ENCODE measurements at regions not wholly inside any gene's neighbourhood (a gene's known extent, or its start where the extent isn't known, plus 50 kb on each side); places are given as distances from the start of the nearest gene placed in this dataset.

GRCh38 chr11:98545544-98546175 is 475.1 kb upstream of the CNTN5 start:
- no peak for DNase-seq (ENCODE audit: low spot score)

DNA sequence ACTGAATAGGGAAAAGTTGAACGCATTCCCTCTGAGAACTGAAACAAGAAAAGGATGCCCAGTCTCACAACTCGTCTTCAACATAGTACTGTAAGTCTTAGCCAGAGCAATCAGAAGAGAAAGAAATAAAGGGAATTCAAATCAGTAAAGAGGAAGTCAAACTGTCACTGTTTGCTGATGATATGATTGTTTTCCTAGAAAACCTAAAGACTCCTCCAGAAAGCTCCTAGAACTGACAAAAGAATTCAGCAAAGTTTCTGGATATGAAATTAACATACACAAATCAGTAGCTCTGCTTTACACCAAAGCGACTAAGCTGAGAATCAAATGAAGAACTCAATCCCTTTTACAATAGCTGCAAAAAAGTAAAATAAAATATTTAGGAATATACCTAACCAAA is 471.2 kb upstream of the CNTN5 start:
- DNase-seq (ENCODE audit: low spot score): no peak

DNA sequence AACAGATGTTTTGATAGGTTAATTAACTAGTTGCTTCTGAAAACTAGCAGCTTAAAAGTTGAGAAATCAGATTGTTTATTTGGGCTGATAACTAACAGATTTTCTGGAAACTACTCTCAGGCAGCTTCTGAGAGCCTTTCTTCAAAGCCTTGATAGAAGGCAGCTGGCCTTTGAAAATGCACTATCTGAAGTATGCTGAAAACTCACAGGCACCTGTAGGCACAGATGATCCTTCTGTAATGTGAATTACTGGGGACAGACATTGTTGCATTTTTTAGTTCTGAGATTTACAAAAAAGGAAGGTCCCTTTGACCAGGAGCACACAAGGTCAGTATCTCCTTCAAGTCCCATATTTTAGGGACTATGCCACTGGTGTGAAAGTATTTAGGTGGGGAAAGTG is 460.8 kb upstream of the CNTN5 start:
- no peak for DNase-seq (ENCODE audit: low spot score)

DNA sequence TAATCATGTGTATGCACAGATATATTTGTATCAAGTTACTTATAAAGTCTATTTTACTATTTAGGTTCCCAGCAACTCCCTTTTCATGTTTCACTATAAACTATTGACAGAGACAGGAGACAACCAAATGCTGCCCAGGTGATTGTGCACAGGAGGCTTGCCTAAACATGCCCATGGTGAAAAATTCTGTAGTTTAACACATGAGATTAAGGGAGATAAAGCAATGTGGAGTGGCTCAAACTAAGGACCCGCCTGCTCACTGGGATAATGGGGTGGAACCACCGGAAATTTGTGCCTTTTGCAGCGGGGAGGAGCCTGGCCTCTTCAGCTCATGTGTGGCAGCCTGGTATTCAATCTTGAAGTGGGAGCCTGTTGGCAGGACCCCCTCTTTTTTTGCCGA is 459.5 kb upstream of the CNTN5 start:
- no peak for DNase-seq (ENCODE audit: low spot score)

GRCh38 chr11:98561877-98562395 is 458.8 kb upstream of the CNTN5 start:
- no peak for DNase-seq (ENCODE audit: low spot score)

DNA sequence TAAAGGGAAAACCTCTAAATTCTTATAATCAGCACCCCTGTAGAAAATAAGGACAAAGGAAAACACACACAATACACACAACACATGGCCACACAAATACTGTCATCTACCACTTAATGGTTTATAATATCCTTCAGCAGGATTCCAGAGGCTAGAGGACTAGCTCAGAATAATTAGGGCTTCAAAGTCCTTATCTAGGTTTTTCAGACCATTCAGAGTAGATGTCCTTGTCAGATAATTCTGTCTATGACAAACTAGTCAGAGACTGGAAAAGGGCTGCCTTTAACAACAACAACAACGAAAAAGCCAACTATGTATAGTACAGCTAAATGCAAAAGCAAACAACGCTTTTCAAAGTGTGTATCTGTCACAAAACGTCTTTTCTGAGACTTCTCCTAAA is 456.5 kb upstream of the CNTN5 start:
- DNase-seq (ENCODE audit: low spot score): no peak

- no peak for DNase-seq (ENCODE audit: low spot score)
Observed at GRCh38 chr11:98564881-98565280, 455.9 kb upstream of the CNTN5 start.

DNA sequence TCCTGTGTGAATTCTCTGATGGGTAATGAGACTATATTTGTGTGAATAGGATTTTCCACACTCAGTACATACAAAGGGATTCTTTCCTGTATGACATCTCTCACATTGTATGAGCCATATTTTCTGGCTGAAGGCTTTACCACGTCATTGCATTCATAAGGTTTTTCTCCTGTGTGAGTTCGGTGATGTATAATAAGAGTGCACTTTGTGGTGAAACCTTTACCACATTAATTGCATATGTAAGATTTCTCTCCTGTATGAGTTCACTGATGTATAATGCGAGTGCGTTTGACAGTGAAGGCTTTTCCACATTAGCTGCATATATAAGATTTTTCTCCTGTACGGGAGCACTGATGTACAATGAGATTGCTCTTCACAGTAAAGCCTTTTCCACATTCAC is 455.4 kb upstream of the CNTN5 start:
- no peak for DNase-seq (ENCODE audit: low spot score)

GRCh38 chr11:98566978-98567377 is 453.8 kb upstream of the CNTN5 start:
- no peak for DNase-seq (ENCODE audit: low spot score)

DNA sequence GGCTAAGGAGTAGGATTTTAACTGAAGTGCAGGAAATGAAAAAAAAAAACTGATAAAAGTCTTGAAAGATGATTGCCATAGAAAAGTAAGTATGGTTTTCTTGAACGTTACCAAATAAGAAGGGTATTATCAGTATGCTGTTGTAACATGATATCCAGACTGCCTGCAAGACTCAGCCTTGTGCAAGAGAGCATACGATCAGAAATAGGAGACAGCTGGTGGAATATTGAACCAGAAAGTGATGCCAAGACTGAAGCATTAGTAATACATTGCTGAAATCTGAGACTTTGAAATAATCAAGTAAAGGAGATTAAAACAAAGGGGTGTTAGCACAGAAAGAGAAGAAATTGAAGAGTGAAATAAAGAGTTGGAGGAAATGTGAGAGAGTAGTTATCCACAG is 452.7 kb upstream of the CNTN5 start:
- DNase-seq (ENCODE audit: low spot score): no peak

GRCh38 chr11:98572941-98573340 is 447.8 kb upstream of the CNTN5 start:
- DNase-seq (ENCODE audit: low spot score): no peak

GRCh38 chr11:98587884-98588283 is 432.9 kb upstream of the CNTN5 start:
- no peak for DNase-seq (ENCODE audit: low spot score)

- DNase-seq (ENCODE audit: low spot score): no peak
Observed at GRCh38 chr11:98589967-98590366, 430.8 kb upstream of the CNTN5 start.

DNA sequence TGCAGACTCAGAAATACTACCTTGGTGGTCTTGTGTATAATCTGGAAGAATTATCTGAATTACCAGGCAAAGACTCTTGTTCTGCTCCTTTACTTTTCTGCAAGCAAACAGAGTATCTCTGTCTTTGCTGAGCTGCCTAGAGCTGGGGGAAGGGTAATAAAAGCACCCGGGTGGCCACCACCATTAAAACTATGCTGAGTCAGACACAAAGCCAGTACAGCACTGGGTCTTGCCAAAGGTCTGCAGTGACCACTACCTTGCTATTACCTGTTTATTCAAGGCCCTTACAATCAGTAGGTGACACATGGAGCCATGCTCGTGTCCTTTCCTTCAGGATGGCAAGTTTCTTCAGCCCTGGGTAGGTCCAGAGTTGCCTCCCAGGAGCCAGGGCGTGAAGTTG is 420.6 kb upstream of the CNTN5 start:
- DNase-seq (ENCODE audit: low spot score): no peak

GRCh38 chr11:98600786-98601773 is 419.7 kb upstream of the CNTN5 start:
- no peak for DNase-seq (ENCODE audit: low spot score)

DNA sequence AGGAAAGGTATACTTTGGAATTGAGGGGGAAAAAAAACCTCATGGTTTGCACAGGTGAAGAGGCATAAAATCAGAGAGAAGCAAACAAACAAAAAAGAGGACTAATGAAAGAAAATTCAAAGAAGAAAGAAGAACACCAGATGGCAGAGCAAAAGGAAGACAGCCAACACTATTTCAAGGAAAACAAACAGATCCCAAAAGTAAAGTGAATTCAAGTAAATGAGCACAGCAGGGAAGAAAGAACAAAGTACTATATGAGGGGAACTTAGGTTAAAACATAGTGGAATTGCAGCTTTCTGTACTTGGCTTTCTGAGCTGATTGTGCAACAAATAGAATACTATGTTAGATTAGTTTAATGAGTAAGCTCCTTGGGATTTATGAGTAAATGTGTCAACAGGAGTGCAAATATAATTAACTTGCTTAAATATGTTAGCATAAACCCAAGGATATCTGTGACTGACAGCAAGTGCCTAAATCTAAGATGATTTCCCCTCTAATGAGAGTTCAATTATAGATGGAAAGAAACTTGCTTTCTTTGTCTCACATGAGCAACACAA is 404.6 kb upstream of the CNTN5 start:
- DNase-seq (ENCODE audit: low spot score): no peak

DNA sequence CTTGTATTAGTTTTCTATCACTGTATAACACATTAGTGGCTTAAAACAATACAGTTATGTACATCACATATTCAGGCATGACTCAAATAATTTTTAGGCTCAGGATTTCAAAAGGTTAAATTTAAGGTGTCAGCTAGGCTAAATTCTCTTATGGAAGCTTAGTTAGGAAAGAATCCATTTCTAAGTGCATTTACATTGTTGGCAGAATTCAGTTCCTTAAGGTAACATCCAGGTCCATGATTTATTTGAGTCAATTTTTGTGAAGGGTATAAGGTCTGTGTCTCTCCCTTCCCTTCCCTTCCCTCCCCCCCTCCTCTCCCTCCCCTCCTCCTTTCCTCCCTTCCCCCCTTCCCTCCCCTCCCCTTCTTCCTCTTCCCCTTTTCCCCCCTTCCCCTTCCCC is 399.0 kb upstream of the CNTN5 start:
- DNase-seq (ENCODE audit: low spot score): no peak

- no peak for DNase-seq (ENCODE audit: low spot score)
Observed at GRCh38 chr11:98625526-98625925, 395.2 kb upstream of the CNTN5 start.

DNA sequence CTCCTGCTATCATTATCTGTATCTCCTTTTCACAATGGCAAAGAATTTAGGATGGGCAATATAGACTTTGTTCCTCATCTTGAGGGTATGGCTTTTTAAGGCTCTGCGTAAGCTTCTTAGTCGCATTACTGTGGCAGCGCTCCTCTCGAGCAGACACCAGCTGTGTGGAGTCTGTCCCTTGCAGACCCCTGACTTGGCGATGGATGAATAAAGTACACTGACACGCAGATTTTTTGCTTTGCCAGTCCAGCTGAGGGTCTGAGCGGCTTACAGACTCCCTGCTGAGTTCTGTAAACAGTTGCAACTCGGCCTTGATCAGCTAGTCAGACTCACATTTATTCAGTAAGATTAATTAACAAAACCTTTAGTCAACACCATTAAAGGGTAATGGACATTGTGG is 390.0 kb upstream of the CNTN5 start:
- peak; percentile 50 for DNase-seq (ENCODE audit: low spot score)

DNA sequence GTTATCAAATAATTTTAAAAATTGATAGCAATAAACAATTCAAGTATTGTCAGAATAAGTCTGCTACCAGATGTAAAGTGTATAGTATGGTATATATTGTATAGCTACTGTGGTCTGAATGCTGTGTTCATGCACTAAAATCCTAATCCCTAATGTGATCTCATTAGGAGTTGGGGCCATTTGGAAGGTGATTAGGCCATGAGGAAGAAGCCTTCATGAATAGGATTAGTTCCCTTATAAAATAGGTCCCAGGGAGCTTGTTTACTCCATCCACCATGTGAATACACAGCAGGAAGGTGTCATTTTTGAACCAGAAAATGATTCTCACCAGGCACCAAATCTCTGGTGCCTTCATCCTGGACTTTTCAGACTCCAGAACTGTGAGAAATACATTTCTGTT is 363.0 kb upstream of the CNTN5 start:
- DNase-seq (ENCODE audit: low spot score): no peak

GRCh38 chr11:98659431-98659830 is 361.3 kb upstream of the CNTN5 start:
- DNase-seq (ENCODE audit: low spot score): no peak

GRCh38 chr11:98674390-98674789 is 346.4 kb upstream of the CNTN5 start:
- no peak for DNase-seq (ENCODE audit: low spot score)

GRCh38 chr11:98679673-98680072 is 341.1 kb upstream of the CNTN5 start:
- no peak for DNase-seq (ENCODE audit: low spot score)

Measured in ecto neural progenitor cell (in vitro differentiated cells).